ENCODE measurements at regions not wholly inside any gene's neighbourhood (a gene's known extent, or its start where the extent isn't known, plus 50 kb on each side); places are given as distances from the start of the nearest gene placed in this dataset.

GRCh38 chr12:90393089-90393488, 561.9 kb downstream of the CCER1 start:
- no peaks in the 10 kb centered on the region for H3K4me1 ChIP-seq (ENCODE audit: control insufficient read depth, extremely low read depth, insufficient read depth, low read length)
- no peak overlapping the region for H3K4me3 ChIP-seq (replicated peaks in 1 of 4; ENCODE audit: control extremely low read depth in 1 of 4, insufficient read depth in 1 of 4, low read depth in 3 of 4, low read length in 4 of 4)
- H3K9me3 ChIP-seq (ENCODE audit: control insufficient read depth, insufficient read depth, low read depth, low read length), result no peaks in the 10 kb centered on the region
- no peaks in the 10 kb centered on the region for H3K36me3 ChIP-seq (ENCODE audit: control insufficient read depth, insufficient read depth, low read length)
- peak in 1 of 2 donors; percentile 2 for DNase-seq (ENCODE audit: low read depth in 2 of 2)
- H3K9ac ChIP-seq (ENCODE audit: insufficient read depth, low read length), result no peak overlapping the region
- no peak for TF ChIP-seq CTCF (conservative IDR thresholded peaks at IDR 0.05 in 1 of 2, IDR thresholded peaks at IDR 0.05 in 1 of 2; ENCODE audit: low read depth in 1 of 2, low read length in 2 of 2)
- H2AFZ ChIP-seq (ENCODE audit: low read length), result no peak overlapping the region
- H4K20me1 ChIP-seq (ENCODE audit: control insufficient read depth, extremely low read depth, insufficient read depth, low read length), result no peaks in the 10 kb centered on the region
- no peaks in the 10 kb centered on the region for H3K79me2 ChIP-seq (ENCODE audit: control insufficient read depth, insufficient read depth, low read length)
- no peak overlapping the region for H3K27ac ChIP-seq (ENCODE audit: insufficient read depth, low read length)
- H3K4me2 ChIP-seq (ENCODE audit: extremely low read depth, insufficient read depth, low read length), result no peak overlapping the region
- no peaks in the 10 kb centered on the region for H3K27me3 ChIP-seq (ENCODE audit: control insufficient read depth, insufficient read depth, low read length)

DNA sequence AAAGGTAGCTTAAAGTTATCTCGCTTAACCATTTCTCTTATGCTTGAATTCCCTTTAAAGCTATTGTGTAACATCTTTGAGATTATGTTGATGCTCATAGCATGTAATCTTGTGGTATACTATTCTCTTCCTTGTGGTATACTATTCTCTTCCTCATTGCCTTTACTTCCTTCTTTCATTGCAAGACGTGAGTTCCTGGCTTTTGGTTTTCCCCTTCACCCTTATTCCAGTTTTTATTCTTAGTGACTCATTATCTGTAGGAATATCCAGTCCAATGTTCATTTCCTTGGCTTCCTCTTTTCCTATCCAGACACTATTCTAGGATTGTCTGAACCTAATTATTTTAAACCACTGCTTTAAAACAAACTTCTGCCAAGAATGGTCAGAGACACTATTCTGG, 564.0 kb downstream of the CCER1 start:
- H3K4me1 ChIP-seq (ENCODE audit: control insufficient read depth, extremely low read depth, insufficient read depth, low read length), result no peaks in the 10 kb centered on the region
- no peak for TF ChIP-seq EZH2 (IDR thresholded peaks at IDR 0.05; ENCODE audit: low read length, missing control alignments)
- DNase-seq (ENCODE audit: low read depth in 2 of 2), result peak in 1 of 2 donors; percentile 49

DNA sequence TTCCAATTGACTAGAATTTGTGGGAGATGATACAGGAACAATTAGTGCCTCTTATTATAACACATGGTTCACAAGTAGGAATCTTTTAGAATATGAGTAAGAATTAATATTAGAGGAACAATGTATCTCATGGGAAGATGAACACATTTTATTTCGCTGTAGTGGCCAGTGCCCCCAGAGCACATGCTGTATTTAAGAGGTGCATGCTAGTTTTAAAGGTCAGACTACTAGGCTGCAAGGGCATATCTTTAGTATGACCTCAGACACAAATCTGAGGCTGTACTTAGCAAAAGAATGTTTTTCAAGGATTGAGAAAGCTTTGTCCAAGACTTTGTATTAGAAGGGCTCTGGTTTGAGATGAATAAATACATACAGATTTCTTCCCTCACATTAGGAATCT, 586.9 kb downstream of the CCER1 start:
- Histone ChIP-seq H3K9ac (ENCODE audit: insufficient read depth, low read length) (no peak overlapping the region), H3K4me2 (ENCODE audit: extremely low read depth, insufficient read depth, low read length) (no peak overlapping the region), H3K9me3 (ENCODE audit: control insufficient read depth, insufficient read depth, low read depth, low read length) (no peaks in the 10 kb centered on the region), H3K4me3 (replicated peaks in 1 of 4; ENCODE audit: control extremely low read depth in 1 of 4, insufficient read depth in 1 of 4, low read depth in 3 of 4, low read length in 4 of 4) (no peak overlapping the region), H3K27ac (ENCODE audit: insufficient read depth, low read length) (no peak overlapping the region), H3K4me1 (ENCODE audit: control insufficient read depth, extremely low read depth, insufficient read depth, low read length) (no peaks in the 10 kb centered on the region), H2AFZ (ENCODE audit: low read length) (no peak overlapping the region), H3K27me3 (ENCODE audit: control insufficient read depth, insufficient read depth, low read length) (no peaks in the 10 kb centered on the region), H4K20me1 (ENCODE audit: control insufficient read depth, extremely low read depth, insufficient read depth, low read length) (no peaks in the 10 kb centered on the region), H3K79me2 (ENCODE audit: control insufficient read depth, insufficient read depth, low read length) (no peaks in the 10 kb centered on the region), H3K36me3 (ENCODE audit: control insufficient read depth, insufficient read depth, low read length) (no peaks in the 10 kb centered on the region)
- DNase-seq (ENCODE audit: low read depth in 2 of 2), result no peak
- TF ChIP-seq EZH2 (IDR thresholded peaks at IDR 0.05; ENCODE audit: low read length, missing control alignments) (no peak), CTCF (conservative IDR thresholded peaks at IDR 0.05 in 1 of 2, IDR thresholded peaks at IDR 0.05 in 1 of 2; ENCODE audit: low read depth in 1 of 2, low read length in 2 of 2) (no peak)

More for the DNA sequence above, 564.0 kb downstream of the CCER1 start:
- H3K4me3 ChIP-seq (replicated peaks in 1 of 4; ENCODE audit: control extremely low read depth in 1 of 4, insufficient read depth in 1 of 4, low read depth in 3 of 4, low read length in 4 of 4), result no peak overlapping the region
- no peak overlapping the region for H2AFZ ChIP-seq (ENCODE audit: low read length)
- H3K4me2 ChIP-seq (ENCODE audit: extremely low read depth, insufficient read depth, low read length), result no peak overlapping the region
- H3K9me3 ChIP-seq (ENCODE audit: control insufficient read depth, insufficient read depth, low read depth, low read length), result no peaks in the 10 kb centered on the region
- no peaks in the 10 kb centered on the region for H3K79me2 ChIP-seq (ENCODE audit: control insufficient read depth, insufficient read depth, low read length)
- no peaks in the 10 kb centered on the region for H3K27me3 ChIP-seq (ENCODE audit: control insufficient read depth, insufficient read depth, low read length)
- no peaks in the 10 kb centered on the region for H3K36me3 ChIP-seq (ENCODE audit: control insufficient read depth, insufficient read depth, low read length)
- H3K27ac ChIP-seq (ENCODE audit: insufficient read depth, low read length), result no peak overlapping the region
- no peaks in the 10 kb centered on the region for H4K20me1 ChIP-seq (ENCODE audit: control insufficient read depth, extremely low read depth, insufficient read depth, low read length)
- no peak overlapping the region for H3K9ac ChIP-seq (ENCODE audit: insufficient read depth, low read length)
